Sigmoid colon (tissue), 6 donors: ENCODE measurements at regions not wholly inside any gene's neighbourhood (a gene's known extent, or its start where the extent isn't known, plus 50 kb on each side); places are given as distances from the start of the nearest gene placed in this dataset.
"Not testable (repeated sequence)": the region's sequence is repeated elsewhere in the genome, so short reads cannot be mapped to it uniquely, and the experiment has no call there.

Experiments
- DNase-seq: peaks from one replicate; pipeline ENCODE4 v3.0.0-alpha.2; 2019
- H3K27ac ChIP-seq, 4 donors: fragments of 200-600 bp; sonication (generic); one replicate each; pipeline ENCODE4 v1.5.1; 2016 to 2019; ENCODE audit warnings: mild to moderate bottlenecking in 1 of 4
- H3K27me3 ChIP-seq, 3 donors: fragments of 200-600 bp; sonication (generic); one replicate each; pipeline ENCODE4 v1.5.1; 2019; ENCODE audit warnings: mild to moderate bottlenecking in 1 of 3
- H3K36me3 ChIP-seq, 4 donors: fragments of 200-600 bp; sonication (generic); one replicate each; pipeline ENCODE4 v1.5.1; 2016 to 2019
- H3K4me1 ChIP-seq, 4 donors: fragments of 200-600 bp; sonication (generic); one replicate each; pipeline ENCODE4 v1.5.1; 2017 to 2019
- H3K4me3 ChIP-seq, 4 donors: fragments of 200-600 bp; sonication (generic); one replicate each; pipeline ENCODE4 v1.5.1; 2017 to 2019; ENCODE audit warnings: mild to moderate bottlenecking in 2 of 4, moderate library complexity in 1 of 4
- H3K9me3 ChIP-seq, 4 donors: fragments of 200-600 bp in 3 of 4; sonication (generic) in 3 of 4; one replicate each; pipeline versions ENCODE4 v1.5.1 to v1.6.1; 2013 to 2019
- EP300 ChIP-seq, 4 donors: sonication (generic); formaldehyde crosslinking; IDR thresholded peaks; one replicate each; pipeline ENCODE4 v1.6.1; 2017; ENCODE audit warnings: antibody characterized with exemption in 4 of 4
- POLR2A ChIP-seq, 2 donors: fragments of 450-650 bp; IDR thresholded peaks; one replicate each; pipeline ENCODE4 v1.6.1; 2016; ENCODE audit warnings: antibody characterized with exemption in 2 of 2, mild to moderate bottlenecking in 2 of 2, moderate library complexity in 2 of 2
- POLR2AphosphoS5 ChIP-seq, 4 donors: sonication (generic); formaldehyde crosslinking; IDR thresholded peaks; one replicate each; pipeline ENCODE4 v1.6.1; 2017; ENCODE audit warnings: antibody characterized with exemption in 4 of 4
- WGBS, 2 donors: extraction: QIAGEN DNeasy Blood & Tissue Kit; methylation state at CpG; one replicate each; pipeline ENCODE4 v1.1.7; 2013; 5-methylcytosine and 5-hydroxymethylcytosine counted together
- intact Hi-C: fragments of 100-400 bp; cut with DNase I; formaldehyde crosslinking; loops from one replicate; pipeline ENCODE4 v1.15.1; 2023
- TF ChIP-seq, protein P1 (sequence below), 4 experiments: fragments of 450-650 bp in 3 of 4; fragments of 200-600 bp in 1 of 4; IDR thresholded peaks; one replicate each; pipeline ENCODE4 v1.5.1; 2016 to 2019; ENCODE audit warnings: antibody characterized with exemption in 4 of 4, mild to moderate bottlenecking in 3 of 4, moderate library complexity in 2 of 4
- donor health status: healthy with polysubstance abuse.
- donor health status: healthy.

DNA sequence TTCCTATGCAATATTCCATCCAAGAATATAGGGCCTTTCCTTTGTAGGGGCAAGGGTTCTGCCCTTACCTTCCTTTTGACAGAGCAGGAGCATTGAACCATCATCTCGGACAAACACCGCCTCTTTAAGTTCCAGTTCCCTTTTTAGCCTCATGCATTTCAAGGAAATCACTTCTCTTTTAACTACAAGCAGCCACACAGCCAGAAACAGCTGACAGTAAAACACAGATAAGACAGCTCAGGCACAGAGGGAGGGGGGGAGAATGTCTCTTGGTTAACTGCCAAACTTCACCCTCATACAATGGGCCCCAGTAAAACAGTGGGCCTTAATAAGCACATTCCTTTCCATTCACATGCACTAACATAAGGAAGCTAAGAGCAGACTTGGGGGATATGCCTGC lies 648.3 kb downstream of the GABRG1 start:
- H3K9me3 ChIP-seq, result peaks cover 0 to 4% (median 0%) of the 10 kb centered on the region in 4 donors
- no peak for TF ChIP-seq POLR2AphosphoS5 (IDR thresholded peaks at IDR 0.05)
- TF ChIP-seq, protein P1, sequence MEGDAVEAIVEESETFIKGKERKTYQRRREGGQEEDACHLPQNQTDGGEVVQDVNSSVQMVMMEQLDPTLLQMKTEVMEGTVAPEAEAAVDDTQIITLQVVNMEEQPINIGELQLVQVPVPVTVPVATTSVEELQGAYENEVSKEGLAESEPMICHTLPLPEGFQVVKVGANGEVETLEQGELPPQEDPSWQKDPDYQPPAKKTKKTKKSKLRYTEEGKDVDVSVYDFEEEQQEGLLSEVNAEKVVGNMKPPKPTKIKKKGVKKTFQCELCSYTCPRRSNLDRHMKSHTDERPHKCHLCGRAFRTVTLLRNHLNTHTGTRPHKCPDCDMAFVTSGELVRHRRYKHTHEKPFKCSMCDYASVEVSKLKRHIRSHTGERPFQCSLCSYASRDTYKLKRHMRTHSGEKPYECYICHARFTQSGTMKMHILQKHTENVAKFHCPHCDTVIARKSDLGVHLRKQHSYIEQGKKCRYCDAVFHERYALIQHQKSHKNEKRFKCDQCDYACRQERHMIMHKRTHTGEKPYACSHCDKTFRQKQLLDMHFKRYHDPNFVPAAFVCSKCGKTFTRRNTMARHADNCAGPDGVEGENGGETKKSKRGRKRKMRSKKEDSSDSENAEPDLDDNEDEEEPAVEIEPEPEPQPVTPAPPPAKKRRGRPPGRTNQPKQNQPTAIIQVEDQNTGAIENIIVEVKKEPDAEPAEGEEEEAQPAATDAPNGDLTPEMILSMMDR (IDR thresholded peaks at IDR 0.05), result no peak
- TF ChIP-seq POLR2A (IDR thresholded peaks at IDR 0.05), result no peak
- no peak for TF ChIP-seq EP300 (IDR thresholded peaks at IDR 0.05)
- WGBS, 2 donors, result 38 to 82% methylated on average over 2 of the region's 2 CpGs
- no peaks in the 10 kb centered on the region for H3K27me3 ChIP-seq
- H3K4me3 ChIP-seq, result no peak overlapping the region
- intact Hi-C loops, result no loop called here
- no peaks in the 10 kb centered on the region for H3K36me3 ChIP-seq
- H3K27ac ChIP-seq, result no peak overlapping the region
- no peak for DNase-seq
- H3K4me1 ChIP-seq, result no peaks in the 10 kb centered on the region

DNA sequence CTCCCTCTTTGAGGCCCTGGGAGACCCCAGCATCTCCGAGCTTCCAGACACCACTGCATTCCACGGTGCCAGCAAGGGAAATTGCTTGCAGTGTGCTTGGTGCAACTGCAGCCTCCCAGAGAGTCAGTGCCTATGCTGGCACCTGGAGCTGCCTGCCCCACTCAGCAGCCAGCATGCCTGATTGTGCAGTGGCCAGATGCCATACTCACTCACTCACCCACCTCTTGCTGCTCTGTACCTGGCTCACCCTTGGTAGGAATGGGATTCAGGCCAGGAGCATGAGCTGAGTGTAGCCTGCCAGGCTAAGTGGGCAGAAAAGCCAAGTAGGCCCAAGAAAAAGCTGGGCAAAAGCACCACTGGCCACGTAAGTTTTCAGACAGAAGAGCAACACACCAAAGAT lies 651.4 kb downstream of the GABRG1 start:
- Histone ChIP-seq H3K36me3 (no peaks in the 10 kb centered on the region), H3K27me3 (no peaks in the 10 kb centered on the region), H3K9me3 (peaks cover 0 to 4% (median 0%) of the 10 kb centered on the region in 4 donors), H3K4me3 (no peak overlapping the region), H3K4me1 (no peaks in the 10 kb centered on the region), H3K27ac (no peak overlapping the region)
- WGBS, 2 donors, result 55 to 72% methylated on average over 3 of the region's 3 CpGs
- TF ChIP-seq POLR2A (IDR thresholded peaks at IDR 0.05) (no peak), EP300 (IDR thresholded peaks at IDR 0.05) (no peak), POLR2AphosphoS5 (IDR thresholded peaks at IDR 0.05) (no peak)
- TF ChIP-seq, protein P1 (IDR thresholded peaks at IDR 0.05), result no peak
- intact Hi-C loops, result no loop called here
- DNase-seq, result no peak

DNA sequence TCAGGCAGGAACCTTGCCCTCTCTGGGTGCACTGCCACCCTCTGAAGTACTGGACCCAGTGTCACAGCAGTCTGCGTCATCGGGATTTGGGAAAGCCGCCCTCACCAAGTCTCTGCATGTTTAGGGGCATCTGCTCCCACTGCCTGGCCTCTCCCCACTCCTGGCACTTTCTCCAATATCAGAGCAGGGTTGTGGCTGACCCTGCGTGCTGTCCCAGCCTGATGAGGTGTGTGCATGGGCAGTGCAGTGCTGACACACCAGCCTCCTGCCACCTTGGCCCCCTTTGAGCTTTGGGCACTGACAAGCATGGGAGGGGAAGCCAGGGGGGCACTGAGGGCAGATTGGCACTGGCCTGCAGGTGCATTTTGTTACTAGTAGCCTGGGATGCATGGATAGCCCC lies 652.5 kb downstream of the GABRG1 start:
- TF ChIP-seq POLR2AphosphoS5 (IDR thresholded peaks at IDR 0.05) (no peak), POLR2A (IDR thresholded peaks at IDR 0.05) (no peak), EP300 (IDR thresholded peaks at IDR 0.05) (no peak)
- TF ChIP-seq, protein P1 (IDR thresholded peaks at IDR 0.05), result no peak

DNA sequence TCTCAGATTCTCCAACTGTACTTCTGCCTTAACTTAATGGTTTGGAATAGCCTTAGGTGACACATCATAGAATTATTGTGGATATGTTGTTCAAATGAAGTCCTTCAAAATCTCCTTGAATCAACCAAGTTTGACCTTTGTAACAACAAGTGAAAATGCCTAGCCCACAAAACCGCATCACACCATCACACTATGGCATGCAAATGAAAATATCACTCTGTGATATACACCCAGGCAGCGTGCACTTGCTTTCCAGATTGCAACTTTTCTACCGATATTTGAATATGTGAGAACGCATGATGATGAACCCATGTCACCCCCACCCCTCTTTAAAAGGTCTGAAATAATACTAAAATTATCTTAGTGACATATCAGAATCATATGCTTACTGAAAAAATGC lies 656.7 kb downstream of the GABRG1 start:
- TF ChIP-seq POLR2A (IDR thresholded peaks at IDR 0.05), result no peak
- no peak for TF ChIP-seq EP300 (IDR thresholded peaks at IDR 0.05)
- TF ChIP-seq, protein P1 (IDR thresholded peaks at IDR 0.05), result no peak
- no peak for TF ChIP-seq POLR2AphosphoS5 (IDR thresholded peaks at IDR 0.05)
- Histone ChIP-seq H3K4me3 (no peak overlapping the region), H3K4me1 (no peaks in the 10 kb centered on the region), H3K9me3 (no peaks in the 10 kb centered on the region), H3K27me3 (no peaks in the 10 kb centered on the region), H3K27ac (no peak overlapping the region), H3K36me3 (no peaks in the 10 kb centered on the region)
- DNase-seq, result no peak
- 77 to 91% methylated on average over 4 of the region's 4 CpGs for WGBS, 2 donors
- intact Hi-C loops, result no loop called here

More for the DNA sequence above, 652.5 kb downstream of the GABRG1 start:
- no peak for DNase-seq
- Histone ChIP-seq H3K27me3 (no peaks in the 10 kb centered on the region), H3K4me3 (no peak overlapping the region), H3K36me3 (no peaks in the 10 kb centered on the region), H3K27ac (no peak overlapping the region), H3K4me1 (no peaks in the 10 kb centered on the region), H3K9me3 (peaks cover 0 to 4% (median 0%) of the 10 kb centered on the region in 4 donors)
- WGBS, 2 donors, result 88 to 92% methylated on average over 4 of the region's 4 CpGs
- intact Hi-C loops, result no loop called here

DNA sequence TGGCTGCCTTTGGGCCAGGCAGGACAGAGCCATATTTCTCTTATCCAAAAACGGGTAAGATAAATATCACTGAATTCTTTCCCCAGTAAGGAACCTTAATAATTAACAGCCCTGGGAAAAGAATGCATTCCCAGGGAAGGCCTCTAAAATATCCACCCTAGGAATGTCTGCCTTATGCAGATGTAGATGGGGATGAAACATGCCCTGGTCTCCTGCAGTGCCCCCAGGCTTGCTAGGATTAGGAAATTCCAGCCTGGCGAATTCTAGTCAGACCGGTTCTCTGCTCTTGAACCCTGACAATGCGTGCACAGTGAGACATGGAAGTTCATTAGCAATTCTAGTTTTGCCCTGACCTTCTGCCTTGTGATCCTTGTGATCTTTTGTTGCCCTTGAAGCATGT lies 663.7 kb downstream of the GABRG1 start:
- H3K4me1 ChIP-seq, H3K4me3 ChIP-seq, H3K9me3 ChIP-seq, H3K36me3 ChIP-seq, H3K27ac ChIP-seq, DNase-seq, intact Hi-C loops, H3K27me3 ChIP-seq: not testable (repeated sequence)
- WGBS, 2 donors, result 63 to 84% methylated on average over 4 of the region's 4 CpGs
